Suprapubic skin (tissue), 4 donors: ENCODE measurements at regions not wholly inside any gene's neighbourhood (a gene's known extent, or its start where the extent isn't known, plus 50 kb on each side); places are given as distances from the start of the nearest gene placed in this dataset.

Experiments used
- DNase-seq, 2 donors: peaks; one replicate each; pipeline ENCODE4 v3.0.0-alpha.2; 2019; ENCODE audit warnings: low spot score in 2 of 2
- H3K27ac ChIP-seq: fragments of 200-600 bp; sonication (generic); one replicate; pipeline ENCODE4 v1.5.1; 2019
- H3K27me3 ChIP-seq: fragments of 200-600 bp; sonication (generic); one replicate; pipeline ENCODE4 v1.5.1; 2019
- H3K36me3 ChIP-seq: fragments of 200-600 bp; sonication (generic); one replicate; pipeline ENCODE4 v1.5.1; 2019
- H3K4me1 ChIP-seq: fragments of 200-600 bp; sonication (generic); one replicate; pipeline ENCODE4 v1.5.1; 2019
- H3K4me3 ChIP-seq: fragments of 200-600 bp; sonication (generic); one replicate; pipeline ENCODE4 v1.5.1; 2019; ENCODE audit warnings: mild to moderate bottlenecking
- H3K9me3 ChIP-seq: fragments of 200-600 bp; sonication (generic); one replicate; pipeline ENCODE4 v1.5.1; 2019
- EP300 ChIP-seq: sonication (generic); formaldehyde crosslinking; IDR thresholded peaks from one replicate; pipeline ENCODE4 v1.6.1; 2017; ENCODE audit warnings: antibody characterized with exemption
- POLR2A ChIP-seq, 2 donors: fragments of 450-650 bp; IDR thresholded peaks; one replicate each; pipeline ENCODE4 v1.6.1; 2017; ENCODE audit warnings: antibody characterized with exemption in 2 of 2, mild to moderate bottlenecking in 2 of 2, moderate library complexity in 2 of 2
- POLR2AphosphoS5 ChIP-seq, 3 donors: sonication (generic); formaldehyde crosslinking; IDR thresholded peaks; one replicate each; pipeline ENCODE4 v1.6.1; 2017; ENCODE audit warnings: antibody characterized with exemption in 3 of 3
- WGBS: methylation state at CpG from one replicate; pipeline ENCODE4 v1.1.5; 2018; 5-methylcytosine and 5-hydroxymethylcytosine counted together
- TF ChIP-seq, protein P1 (sequence below), 2 donors: fragments of 200-600 bp in 1 of 2; fragments of 450-650 bp in 1 of 2; sonication (generic) in 1 of 2; IDR thresholded peaks; one replicate each; pipeline ENCODE4 v1.5.1; 2016 to 2019; ENCODE audit warnings: antibody characterized with exemption in 2 of 2, mild to moderate bottlenecking in 1 of 2, moderate library complexity in 1 of 2

DNA sequence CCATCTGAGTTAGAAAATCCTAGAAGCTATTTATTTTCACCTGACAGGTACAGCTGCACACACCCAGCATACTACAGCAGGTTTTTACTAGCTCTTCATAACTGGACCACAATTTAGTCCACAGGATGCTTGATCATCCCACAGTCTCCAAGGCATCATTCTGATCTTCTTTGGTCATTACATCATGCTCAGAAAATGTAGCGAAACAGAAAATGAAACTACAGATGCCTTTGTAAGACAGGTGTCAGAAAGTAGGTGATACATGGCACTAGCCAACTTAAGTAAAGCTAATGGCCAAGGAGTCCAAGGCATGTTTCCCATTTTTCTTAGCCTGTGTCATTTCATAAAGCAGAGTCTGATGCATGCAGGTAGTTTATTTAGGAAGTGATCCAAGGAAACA is 102.3 kb downstream of the HTR1B start:
- 100% methylated on average over 1 of the region's 1 CpG for WGBS
- Histone ChIP-seq H3K9me3 (no peaks in the 10 kb centered on the region), H3K36me3 (no peaks in the 10 kb centered on the region), H3K4me1 (no peaks in the 10 kb centered on the region), H3K4me3 (no peak overlapping the region), H3K27ac (no peak overlapping the region), H3K27me3 (no peaks in the 10 kb centered on the region)
- no peak for TF ChIP-seq POLR2A (IDR thresholded peaks at IDR 0.05)
- TF ChIP-seq, protein P1, sequence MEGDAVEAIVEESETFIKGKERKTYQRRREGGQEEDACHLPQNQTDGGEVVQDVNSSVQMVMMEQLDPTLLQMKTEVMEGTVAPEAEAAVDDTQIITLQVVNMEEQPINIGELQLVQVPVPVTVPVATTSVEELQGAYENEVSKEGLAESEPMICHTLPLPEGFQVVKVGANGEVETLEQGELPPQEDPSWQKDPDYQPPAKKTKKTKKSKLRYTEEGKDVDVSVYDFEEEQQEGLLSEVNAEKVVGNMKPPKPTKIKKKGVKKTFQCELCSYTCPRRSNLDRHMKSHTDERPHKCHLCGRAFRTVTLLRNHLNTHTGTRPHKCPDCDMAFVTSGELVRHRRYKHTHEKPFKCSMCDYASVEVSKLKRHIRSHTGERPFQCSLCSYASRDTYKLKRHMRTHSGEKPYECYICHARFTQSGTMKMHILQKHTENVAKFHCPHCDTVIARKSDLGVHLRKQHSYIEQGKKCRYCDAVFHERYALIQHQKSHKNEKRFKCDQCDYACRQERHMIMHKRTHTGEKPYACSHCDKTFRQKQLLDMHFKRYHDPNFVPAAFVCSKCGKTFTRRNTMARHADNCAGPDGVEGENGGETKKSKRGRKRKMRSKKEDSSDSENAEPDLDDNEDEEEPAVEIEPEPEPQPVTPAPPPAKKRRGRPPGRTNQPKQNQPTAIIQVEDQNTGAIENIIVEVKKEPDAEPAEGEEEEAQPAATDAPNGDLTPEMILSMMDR (IDR thresholded peaks at IDR 0.05) = no peak
- no peak for TF ChIP-seq EP300
- no peak for TF ChIP-seq POLR2AphosphoS5 (IDR thresholded peaks at IDR 0.05)
- no peak for DNase-seq

GRCh38 chr6:77356821-77357220 is 106.5 kb downstream of the HTR1B start:
- no peak for TF ChIP-seq EP300
- Histone ChIP-seq H3K4me1 (no peaks in the 10 kb centered on the region), H3K27me3 (no peaks in the 10 kb centered on the region), H3K4me3 (no peak overlapping the region), H3K36me3 (no peaks in the 10 kb centered on the region), H3K27ac (no peak overlapping the region), H3K9me3 (no peaks in the 10 kb centered on the region)
- no peak for DNase-seq

GRCh38 chr6:77354581-77354980 is 108.7 kb downstream of the HTR1B start:
- Histone ChIP-seq H3K27me3 (no peaks in the 10 kb centered on the region), H3K4me1 (no peaks in the 10 kb centered on the region), H3K4me3 (no peak overlapping the region), H3K9me3 (no peaks in the 10 kb centered on the region), H3K27ac (no peak overlapping the region), H3K36me3 (no peaks in the 10 kb centered on the region)
- TF ChIP-seq, protein P1 (IDR thresholded peaks at IDR 0.05) = no peak
- no peak for TF ChIP-seq EP300
- no peak for TF ChIP-seq POLR2A (IDR thresholded peaks at IDR 0.05)
- no peak for TF ChIP-seq POLR2AphosphoS5 (IDR thresholded peaks at IDR 0.05)
- no peak for DNase-seq

DNA sequence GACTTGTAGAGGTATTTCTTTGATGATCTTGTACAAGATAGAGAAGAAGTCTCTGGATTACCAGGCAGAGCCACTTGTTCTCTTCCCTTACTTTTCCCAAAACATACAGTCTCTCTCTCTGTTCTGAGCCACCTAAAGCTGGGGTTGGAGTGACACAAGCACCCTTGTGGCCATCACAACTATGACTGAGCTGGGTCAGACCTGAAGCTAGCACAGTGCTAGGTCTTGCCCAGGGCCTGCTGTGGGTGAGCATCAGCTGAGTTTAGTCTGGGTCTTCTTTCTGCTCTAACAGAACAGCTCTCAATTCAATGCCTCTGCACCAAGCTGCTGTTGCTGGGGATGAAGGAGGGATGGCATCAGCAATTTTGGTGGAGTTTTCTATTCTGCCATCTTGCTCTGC is 110.2 kb downstream of the HTR1B start:
- H3K9me3 ChIP-seq = no peaks in the 10 kb centered on the region
- no peaks in the 10 kb centered on the region for H3K4me1 ChIP-seq
- no peak for TF ChIP-seq POLR2AphosphoS5 (IDR thresholded peaks at IDR 0.05)
- TF ChIP-seq POLR2A (IDR thresholded peaks at IDR 0.05) = no peak
- TF ChIP-seq, protein P1 (IDR thresholded peaks at IDR 0.05) = no peak
- TF ChIP-seq EP300 = no peak
- no peaks in the 10 kb centered on the region for H3K36me3 ChIP-seq
- H3K27ac ChIP-seq = no peak overlapping the region
- DNase-seq = no peak
- H3K27me3 ChIP-seq = no peaks in the 10 kb centered on the region
- H3K4me3 ChIP-seq = no peak overlapping the region

DNA sequence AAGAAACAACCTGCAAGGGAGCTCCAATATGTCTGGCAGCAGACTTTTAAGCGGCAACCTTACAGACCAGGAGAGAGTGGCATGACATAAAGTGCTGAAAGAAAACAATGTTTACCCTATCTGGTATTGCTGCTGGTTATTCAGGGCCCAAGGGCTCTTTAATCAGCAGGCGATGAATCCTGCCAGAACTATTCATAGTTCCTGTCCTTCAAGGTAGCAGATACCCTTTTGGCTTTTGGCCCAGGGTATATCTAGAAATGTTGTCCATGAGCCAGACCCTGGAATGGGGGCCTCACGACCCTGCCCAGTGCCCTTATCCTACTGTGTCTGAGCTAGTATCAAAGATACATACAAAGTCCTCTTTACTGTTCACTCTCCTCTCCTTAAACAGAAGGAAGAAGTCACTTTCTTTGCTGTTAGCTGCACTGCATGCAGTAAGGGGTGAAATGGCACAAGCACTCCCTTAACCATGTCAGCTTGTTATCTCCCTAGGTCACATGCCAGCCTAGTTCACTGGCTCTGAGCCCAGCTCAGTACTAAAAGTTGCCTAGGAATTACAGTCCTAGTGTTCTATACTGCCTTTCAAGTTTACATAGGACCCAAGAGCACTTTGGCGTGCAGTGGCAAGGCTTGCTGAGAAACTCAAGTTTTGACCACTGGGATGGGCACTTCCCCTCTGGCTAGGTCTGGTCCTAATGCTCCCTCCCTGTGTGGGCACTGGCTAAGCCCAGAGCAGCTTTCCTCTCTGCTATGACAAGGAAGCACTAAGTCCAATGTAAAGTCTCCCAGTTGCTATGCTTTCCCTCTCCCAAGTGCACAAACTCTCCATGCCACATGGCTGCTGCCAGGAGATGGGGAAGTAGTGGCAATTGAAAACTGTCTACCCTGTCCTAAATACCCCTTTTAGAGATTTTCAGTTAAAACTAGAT is 122.0 kb downstream of the HTR1B start:
- H3K27me3 ChIP-seq = no peaks in the 10 kb centered on the region
- TF ChIP-seq EP300 (no peak), POLR2A (IDR thresholded peaks at IDR 0.05) (no peak), POLR2AphosphoS5 (IDR thresholded peaks at IDR 0.05) (no peak)
- TF ChIP-seq, protein P1 (IDR thresholded peaks at IDR 0.05) = no peak
- H3K36me3 ChIP-seq = no peaks in the 10 kb centered on the region
- DNase-seq = no peak
- H3K4me3 ChIP-seq = no peak overlapping the region
- H3K4me1 ChIP-seq = no peaks in the 10 kb centered on the region
- 73% methylated on average over 4 of the region's 4 CpGs for WGBS
- no peak overlapping the region for H3K27ac ChIP-seq
- peaks cover 4% of the 10 kb centered on the region for H3K9me3 ChIP-seq
